GM12878 (cell line): ENCODE measurements at regions not wholly inside any gene's neighbourhood (a gene's known extent, or its start where the extent isn't known, plus 50 kb on each side); places are given as distances from the start of the nearest gene placed in this dataset.

ENCODE experiments used
- ATAC-seq: fragments of 200-7000 bp; cut with Tn5 transposase; 3 replicates; pipeline ENCODE4 v1.9.1; 2020; ENCODE audit warnings: mild to moderate bottlenecking, moderate library complexity
- BruUV-seq: library from RNA; stranded (reverse); fragments of 400-500 nt; replicated peaks from 2 replicates; lab custom pipeline; 2021; lab: Mats Ljungman, UMichigan
- CTCF ChIA-PET: fragments of 300-600 bp; sonication (Branson Sonifier 250); formaldehyde crosslinking; extraction: SDS; loops from one replicate; lab custom pipeline; 2021; ENCODE audit warnings: inconsistent platforms; lab: Yijun Ruan, JAX
- POLR2A ChIA-PET: fragments of 350-600 bp; formaldehyde crosslinking; extraction: SDS; loops from one replicate; lab custom pipeline; 2021; ENCODE audit warnings: inconsistent platforms; lab: Charles Lee
- RAD21 ChIA-PET: fragments of 300-600 bp; sonication (Branson Sonifier 250); formaldehyde crosslinking; loops from one replicate; lab custom pipeline; 2023; ENCODE audit warnings: antibody characterized with exemption; ENCODE audit not compliant: unreplicated experiment; lab: Charles Lee
- SMC1A ChIA-PET: fragments of 300-600 bp; sonication (Branson Sonifier 250); formaldehyde crosslinking; loops from one replicate; lab custom pipeline; 2023; ENCODE audit not compliant: unreplicated experiment, uncharacterized antibody; lab: Charles Lee
- DNase-seq: peaks from one replicate; pipeline ENCODE4 v3.0.0-alpha.2; 2011; ENCODE audit warnings: low read depth, low spot score
- FAIRE-seq: peaks from 3 replicates; lab custom pipeline; 2011; peaks lifted over from hg19 to GRCh38; lab: Jason Lieb, UNC
- H2AFZ ChIP-seq: 2 replicates; pipeline ENCODE4 v1.6.0; 2011; ENCODE audit warnings: low read depth, low read length, control low read depth; ENCODE audit not compliant: control insufficient read depth
- H3K27ac ChIP-seq: 2 replicates; pipeline ENCODE4 v1.5.1; 2011; ENCODE audit warnings: control low read depth; ENCODE audit not compliant: control insufficient read depth, insufficient read depth
- H3K27me3 ChIP-seq, 2 experiments: replicated peaks in 1 of 2; 2 replicates each; pipeline versions ENCODE4 v1.6.0 to v1.6.1; 2011; ENCODE audit warnings: low read length in 1 of 2; ENCODE audit not compliant: control insufficient read depth in 2 of 2, insufficient read depth in 2 of 2
- H3K36me3 ChIP-seq, 2 experiments: 2 replicates each; pipeline ENCODE4 v1.5.1; 2011; ENCODE audit warnings: low read length in 1 of 2; ENCODE audit not compliant: control insufficient read depth in 2 of 2, insufficient read depth in 2 of 2
- H3K4me1 ChIP-seq: 2 replicates; pipeline ENCODE4 v1.6.1; 2011; ENCODE audit warnings: mild to moderate bottlenecking, low read length, moderate library complexity, mixed read lengths; ENCODE audit not compliant: control insufficient read depth, insufficient read depth
- H3K4me2 ChIP-seq: 2 replicates; pipeline ENCODE4 v1.6.0; 2011; ENCODE audit warnings: control low read depth; ENCODE audit not compliant: control insufficient read depth, insufficient read depth
- H3K4me3 ChIP-seq: fragments of 200-600 bp; sonication (generic); 2 replicates; pipeline ENCODE4 v1.5.1; 2016
- H3K79me2 ChIP-seq: 2 replicates; pipeline ENCODE4 v1.6.0; 2011; ENCODE audit warnings: low read length; ENCODE audit not compliant: control insufficient read depth, insufficient read depth
- H3K9ac ChIP-seq: 2 replicates; pipeline ENCODE4 v1.8.0; 2011; ENCODE audit warnings: low read length, control low read depth, mixed read lengths; ENCODE audit not compliant: control insufficient read depth, insufficient read depth
- H3K9me3 ChIP-seq: replicated peaks from 3 replicates; pipeline ENCODE4 v1.5.1; 2011; ENCODE audit warnings: mild to moderate bottlenecking, low read length; ENCODE audit not compliant: control insufficient read depth, insufficient read depth
- H4K20me1 ChIP-seq: 2 replicates; pipeline ENCODE4 v1.6.0; 2011; ENCODE audit not compliant: control insufficient read depth, insufficient read depth
- BCL11A ChIP-seq: IDR thresholded peaks from 2 replicates; pipeline ENCODE4 v1.6.1; 2011; ENCODE audit warnings: low read depth, low read length
- CBX3 ChIP-seq: fragments of 200-600 bp; sonication (generic); IDR thresholded peaks from 2 replicates; pipeline ENCODE4 v1.6.1; 2016; ENCODE audit warnings: low read depth, borderline replicate concordance
- CHD1 ChIP-seq: IDR thresholded peaks from 2 replicates; pipeline ENCODE4 v1.6.1; 2012; ENCODE audit warnings: low read depth, low read length, improper control_type of control experiment
- CHD2 ChIP-seq: IDR thresholded peaks from 2 replicates; pipeline ENCODE4 v1.6.1; 2011; ENCODE audit warnings: low read depth, low read length, improper control_type of control experiment, borderline replicate concordance
- EED ChIP-seq: sonication (generic); IDR thresholded peaks from 2 replicates; pipeline ENCODE4 v1.6.1; 2016; ENCODE audit warnings: antibody characterized with exemption, low read depth
- EP300 ChIP-seq, 2 experiments: fragments of 150-350 bp in 1 of 2; IDR thresholded peaks; 2 replicates each; pipeline ENCODE4 v1.6.1; 2011 to 2012; ENCODE audit warnings: low read depth in 2 of 2, low read length in 2 of 2, borderline replicate concordance in 1 of 2, improper control_type of control experiment in 1 of 2, inconsistent platforms in 1 of 2; ENCODE audit not compliant: control insufficient read depth in 1 of 2
- ETV6 ChIP-seq, 2 experiments: fragments of 450-650 bp in 1 of 2; IDR thresholded peaks in 1 of 2; conservative IDR thresholded peaks in 1 of 2; 2 replicates each; pipeline ENCODE4 v1.6.1; 2014; ENCODE audit warnings: antibody characterized with exemption in 1 of 2, borderline replicate concordance in 1 of 2, low read depth in 1 of 2, mild to moderate bottlenecking in 1 of 2, moderate library complexity in 1 of 2
- FOXM1 ChIP-seq: IDR thresholded peaks from 2 replicates; pipeline ENCODE4 v1.6.1; 2012; ENCODE audit warnings: low read depth, mild to moderate bottlenecking, inconsistent platforms, low read length, moderate library complexity
- MYB ChIP-seq: fragments of 150-350 bp; IDR thresholded peaks from 2 replicates; pipeline ENCODE4 v1.6.1; 2014; ENCODE audit warnings: mild to moderate bottlenecking, low read depth, low read length, borderline replicate concordance
- NFYB ChIP-seq: IDR thresholded peaks from 2 replicates; pipeline ENCODE4 v1.6.1; 2011; ENCODE audit warnings: low read depth, mild to moderate bottlenecking, low read length, improper control_type of control experiment, moderate library complexity; ENCODE audit not compliant: insufficient read depth
- PKNOX1 ChIP-seq: fragments of 450-650 bp; IDR thresholded peaks from 2 replicates; pipeline ENCODE4 v1.6.1; 2016; ENCODE audit warnings: mild to moderate bottlenecking
- POU2F2 ChIP-seq: IDR thresholded peaks from 3 replicates; pipeline ENCODE4 v1.6.1; 2011; ENCODE audit warnings: low read depth, mild to moderate bottlenecking, low read length, borderline replicate concordance
- SMAD1 ChIP-seq: fragments of 450-650 bp; IDR thresholded peaks from 2 replicates; pipeline ENCODE4 v1.6.1; 2018; ENCODE audit warnings: mild to moderate bottlenecking, low read depth; ENCODE audit not compliant: partially characterized antibody
- SMC3 ChIP-seq: IDR thresholded peaks from 2 replicates; pipeline ENCODE4 v1.6.1; 2011; ENCODE audit warnings: low read length, improper control_type of control experiment, borderline replicate concordance
- STAT3 ChIP-seq: IDR thresholded peaks from 2 replicates; pipeline ENCODE4 v1.6.1; 2011; ENCODE audit warnings: low read depth, low read length, improper control_type of control experiment
- YBX1 ChIP-seq: fragments of 450-650 bp; IDR thresholded peaks from 2 replicates; pipeline ENCODE4 v1.6.1; 2016; ENCODE audit warnings: antibody characterized with exemption
- ZNF207 ChIP-seq: fragments of 450-650 bp; IDR thresholded peaks from 2 replicates; pipeline ENCODE4 v1.6.1; 2014; ENCODE audit warnings: antibody characterized with exemption, mild to moderate bottlenecking, borderline replicate concordance
- ZNF217 ChIP-seq: fragments of 450-650 bp; IDR thresholded peaks from 2 replicates; pipeline ENCODE4 v1.6.1; 2017; ENCODE audit warnings: antibody characterized with exemption, mild to moderate bottlenecking
- WGBS: methylation state at CpG from one replicate; pipeline ENCODE4 v1.1.6; 2016; ENCODE audit warnings: low lambda C conversion rate; ENCODE audit not compliant: insufficient replicate concordance, insufficient coverage; ENCODE audit errors: missing lambda C conversion rate; 5-methylcytosine and 5-hydroxymethylcytosine counted together
- in situ Hi-C: fragments of 300-500 bp; cut with MboI; formaldehyde crosslinking; loops from 9 replicates; pipeline ENCODE4 v1.14.3; 2018; ENCODE audit warnings: mixed read lengths
- intact Hi-C: fragments of 100-400 bp; cut with micrococcal nuclease; formaldehyde crosslinking; loops from one replicate; pipeline ENCODE4 v1.14.2; 2022; ENCODE audit not compliant: unreplicated experiment

GRCh38 chr13:107866941-107867623 lies 348.3 kb downstream of the LIG4 start:
- TF ChIP-seq CHD1 (no peak), CHD2 (no peak), EP300 (IDR thresholded peaks at IDR 0.05; ENCODE audit: borderline replicate concordance in 1 of 2, control insufficient read depth in 1 of 2, low read depth in 2 of 2, low read length in 2 of 2) (no peak), SMAD1 (no peak), ETV6 (conservative IDR thresholded peaks at IDR 0.05 in 1 of 2, IDR thresholded peaks at IDR 0.05 in 1 of 2; ENCODE audit: borderline replicate concordance in 1 of 2, low read depth in 1 of 2) (no peak), SMC3 (no peak), MYB (no peak), ZNF207 (no peak), YBX1 (no peak), ZNF217 (no peak), BCL11A (no peak), POU2F2 (no peak), PKNOX1 (no peak), STAT3 (no peak), CBX3 (no peak), EED (no peak), FOXM1 (no peak), NFYB (no peak)
- BruUV-seq, result no TSS peak
- ChIA-PET RAD21 (no interaction called here), POLR2A (no interaction called here), CTCF (no interaction called here), SMC1A (no interaction called here)
- in situ Hi-C loops (no loop called here), intact Hi-C loops (no loop called here)
- FAIRE-seq (no peak), ATAC-seq (no peak), DNase-seq (no peak)
- Histone ChIP-seq H4K20me1 (no peaks in the 10 kb centered on the region), H3K36me3 (no peaks in the 10 kb centered on the region), H3K4me1 (no peaks in the 10 kb centered on the region), H3K9me3 (no peaks in the 10 kb centered on the region), H3K79me2 (no peaks in the 10 kb centered on the region), H3K9ac (no peak overlapping the region), H3K27ac (no peak overlapping the region), H3K27me3 (peaks cover 1 to 2% of the 10 kb centered on the region in 2 experiments; a peak in 1 of 4 replicates), H2AFZ (no peak overlapping the region), H3K4me2 (no peak overlapping the region), H3K4me3 (no peak overlapping the region)
- WGBS, result 38% methylated on average over 24 of the region's 79 CpGs
